Ishikawa (cell line): ENCODE measurements at regions not wholly inside any gene's neighbourhood (a gene's known extent, or its start where the extent isn't known, plus 50 kb on each side); places are given as distances from the start of the nearest gene placed in this dataset.

Experiments
- CEBPB ChIP-seq: IDR thresholded peaks from 2 replicates; pipeline ENCODE4 v1.6.1; 2012
- CREB1 ChIP-seq: IDR thresholded peaks from 2 replicates; pipeline ENCODE4 v1.6.1; 2012; ENCODE audit warnings: low read depth
- EGR1 ChIP-seq: IDR thresholded peaks from 2 replicates; pipeline ENCODE4 v1.6.1; 2012
- EP300 ChIP-seq: IDR thresholded peaks from 2 replicates; pipeline ENCODE4 v1.6.1; 2012; ENCODE audit warnings: borderline replicate concordance
- FOXM1 ChIP-seq: IDR thresholded peaks from 2 replicates; pipeline ENCODE4 v1.6.1; 2012; ENCODE audit warnings: low read depth, borderline replicate concordance
- NFIC ChIP-seq: IDR thresholded peaks from 2 replicates; pipeline ENCODE4 v1.6.1; 2012
- RAD21 ChIP-seq: IDR thresholded peaks from 2 replicates; pipeline ENCODE4 v1.6.1; 2012; ENCODE audit warnings: low read depth
- REST ChIP-seq: IDR thresholded peaks from 2 replicates; pipeline ENCODE4 v1.6.1; 2012; ENCODE audit warnings: low read depth, mild to moderate bottlenecking
- TAF1 ChIP-seq: IDR thresholded peaks from 2 replicates; pipeline ENCODE4 v1.6.1; 2012; ENCODE audit warnings: low read depth, mild to moderate bottlenecking
- TCF12 ChIP-seq: IDR thresholded peaks from 2 replicates; pipeline ENCODE4 v1.6.1; 2012; ENCODE audit warnings: low read depth
- TEAD4 ChIP-seq: IDR thresholded peaks from 2 replicates; pipeline ENCODE4 v1.6.1; 2012
- YY1 ChIP-seq: IDR thresholded peaks from 2 replicates; pipeline ENCODE4 v1.6.1; 2012; ENCODE audit warnings: low read depth
- ZBTB7A ChIP-seq: IDR thresholded peaks from 2 replicates; pipeline ENCODE4 v1.6.1; 2012; ENCODE audit warnings: low read depth
- TF ChIP-seq, protein P1 (sequence below): IDR thresholded peaks from 2 replicates; pipeline ENCODE4 v1.6.1; 2012
- TF ChIP-seq, protein P2 (sequence below): IDR thresholded peaks from 2 replicates; pipeline ENCODE4 v1.6.1; 2012

DNA sequence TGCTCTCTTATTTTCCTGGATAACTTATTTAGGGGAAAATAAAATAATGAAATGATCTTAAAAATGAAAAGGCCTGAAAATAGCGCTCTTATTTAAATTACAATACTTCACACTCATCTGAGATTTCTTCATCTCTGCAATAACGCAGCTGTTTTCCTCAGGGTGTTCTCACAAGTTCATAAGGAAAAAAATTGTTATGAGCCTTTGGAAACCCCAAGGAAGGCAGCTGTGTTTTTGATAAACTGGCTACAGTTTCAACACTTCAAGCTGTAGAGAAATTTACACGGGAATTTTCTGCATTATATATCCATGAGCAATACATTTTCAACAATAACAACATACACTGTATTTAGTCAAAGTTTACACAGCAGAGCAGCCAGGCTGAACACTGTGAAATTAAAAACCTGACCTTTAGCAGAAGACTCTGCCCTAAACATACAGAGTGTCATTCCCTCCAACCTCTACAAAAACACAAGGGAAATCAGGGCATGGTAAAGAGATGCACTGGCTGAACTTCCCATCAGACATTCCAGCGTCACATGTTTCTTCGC is 959.6 kb downstream of the SLC4A3 start:
- no peak for TF ChIP-seq REST
- TF ChIP-seq TEAD4: no peak
- no peak for TF ChIP-seq ZBTB7A
- no peak for TF ChIP-seq CREB1
- no peak for TF ChIP-seq TCF12
- TF ChIP-seq, protein P1, sequence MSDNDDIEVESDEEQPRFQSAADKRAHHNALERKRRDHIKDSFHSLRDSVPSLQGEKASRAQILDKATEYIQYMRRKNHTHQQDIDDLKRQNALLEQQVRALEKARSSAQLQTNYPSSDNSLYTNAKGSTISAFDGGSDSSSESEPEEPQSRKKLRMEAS: no peak
- TF ChIP-seq YY1: no peak
- no peak for TF ChIP-seq CEBPB
- no peak for TF ChIP-seq EGR1
- TF ChIP-seq RAD21: no peak
- TF ChIP-seq EP300: no peak
- no peak for TF ChIP-seq FOXM1
- no peak for TF ChIP-seq NFIC
- no peak for TF ChIP-seq TAF1
- TF ChIP-seq, protein P2, sequence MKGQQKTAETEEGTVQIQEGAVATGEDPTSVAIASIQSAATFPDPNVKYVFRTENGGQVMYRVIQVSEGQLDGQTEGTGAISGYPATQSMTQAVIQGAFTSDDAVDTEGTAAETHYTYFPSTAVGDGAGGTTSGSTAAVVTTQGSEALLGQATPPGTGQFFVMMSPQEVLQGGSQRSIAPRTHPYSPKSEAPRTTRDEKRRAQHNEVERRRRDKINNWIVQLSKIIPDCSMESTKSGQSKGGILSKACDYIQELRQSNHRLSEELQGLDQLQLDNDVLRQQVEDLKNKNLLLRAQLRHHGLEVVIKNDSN: no peak

DNA sequence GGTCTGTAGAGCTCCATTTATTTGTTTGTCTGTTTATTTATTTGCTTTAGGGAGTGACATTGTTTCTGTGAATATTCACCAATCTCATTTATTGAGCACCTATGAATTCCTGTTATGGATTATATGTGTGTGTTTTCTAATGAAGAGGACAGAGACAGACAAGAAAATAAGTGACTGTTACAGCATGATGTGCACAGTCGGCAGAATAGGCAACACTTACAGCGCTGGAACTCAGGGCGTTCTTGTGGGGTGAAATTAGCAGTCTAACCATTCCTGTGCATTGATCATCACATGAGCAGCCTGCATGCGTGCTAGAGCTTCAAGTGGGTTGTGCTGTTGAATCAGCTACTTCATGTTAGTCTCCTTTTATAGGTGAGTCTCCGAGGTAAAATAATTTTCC is 960.7 kb downstream of the SLC4A3 start:
- no peak for TF ChIP-seq REST
- no peak for TF ChIP-seq CREB1
- no peak for TF ChIP-seq EP300
- no peak for TF ChIP-seq TAF1
- no peak for TF ChIP-seq TEAD4
- TF ChIP-seq RAD21: no peak
- no peak for TF ChIP-seq EGR1
- TF ChIP-seq, protein P2: no peak
- no peak for TF ChIP-seq YY1

DNA sequence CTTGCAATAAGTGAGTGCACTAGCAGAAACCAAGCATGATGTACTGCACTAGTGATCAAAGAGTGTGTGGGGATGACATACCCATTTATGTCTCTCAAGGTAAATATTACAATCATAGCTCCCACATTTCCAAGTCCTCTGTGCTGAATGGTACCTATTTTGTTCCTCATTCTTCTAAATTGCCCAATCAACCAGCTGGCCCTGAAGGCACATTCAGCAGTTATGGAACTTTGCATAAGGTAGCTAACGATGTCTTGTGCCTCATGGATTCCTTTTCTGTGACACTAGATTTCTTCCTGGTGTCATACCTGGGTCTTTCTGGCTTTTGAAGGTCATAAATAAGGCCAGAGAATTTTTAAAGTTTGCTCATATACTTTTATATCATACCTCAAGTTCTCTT is 963.0 kb downstream of the SLC4A3 start:
- TF ChIP-seq TEAD4 (no peak), NFIC (no peak), ZBTB7A (no peak), EP300 (no peak)

DNA sequence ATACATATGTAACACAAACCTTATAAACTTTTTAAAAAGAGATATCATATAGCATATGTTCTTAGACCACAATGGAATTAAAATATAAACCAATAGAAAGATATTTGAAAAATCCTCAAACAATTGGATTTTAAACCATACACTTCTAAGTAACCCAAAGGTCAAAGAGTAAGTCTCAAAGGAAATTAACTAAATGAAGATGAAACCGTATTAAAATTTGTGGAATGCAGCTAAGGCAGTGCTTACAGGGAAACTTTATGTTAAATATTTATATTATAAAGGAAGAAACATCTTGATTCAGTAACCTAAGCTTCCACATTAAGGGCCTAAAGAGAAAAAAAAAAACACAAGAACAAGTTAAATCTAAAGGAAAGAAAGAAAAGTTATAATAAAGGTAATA is 966.1 kb downstream of the SLC4A3 start:
- no peak for TF ChIP-seq TEAD4
- no peak for TF ChIP-seq EP300
- TF ChIP-seq CREB1: no peak
- no peak for TF ChIP-seq EGR1
- no peak for TF ChIP-seq CEBPB
- TF ChIP-seq YY1: no peak
- no peak for TF ChIP-seq ZBTB7A
- no peak for TF ChIP-seq REST
- TF ChIP-seq TCF12: no peak
- TF ChIP-seq NFIC: no peak
- no peak for TF ChIP-seq RAD21
- no peak for TF ChIP-seq TAF1

GRCh38 chr2:220601674-220602073 is 970.4 kb downstream of the EPHA4 start:
- TF ChIP-seq REST: no peak
- no peak for TF ChIP-seq EGR1
- TF ChIP-seq CEBPB: no peak
- no peak for TF ChIP-seq CREB1
- no peak for TF ChIP-seq EP300
- TF ChIP-seq TAF1: no peak
- TF ChIP-seq YY1: no peak
- TF ChIP-seq ZBTB7A: no peak
- TF ChIP-seq, protein P2: no peak
- TF ChIP-seq NFIC: no peak
- TF ChIP-seq, protein P1: no peak
- TF ChIP-seq TEAD4: no peak
- TF ChIP-seq RAD21: no peak
- no peak for TF ChIP-seq FOXM1
- TF ChIP-seq TCF12: no peak
